Activated T-cell treated with anti-CD3 and anti-CD28 coated beads, Interleukin-2, amount 50 U/mL, for 4 hours (primary cell): ENCODE measurements at regions not wholly inside any gene's neighbourhood (a gene's known extent, or its start where the extent isn't known, plus 50 kb on each side); places are given as distances from the start of the nearest gene placed in this dataset.

Experiments
- ATAC-seq, 2 donors: fragments of 200-7000 bp; cut with Tn5 transposase; one replicate each; pipeline ENCODE4 v1.10.0; 2021
- DNase-seq: peaks from one replicate; pipeline ENCODE4 v3.0.0-alpha.2; 2020
- H3K27me3 Mint-ChIP-seq: one replicate; pipeline ENCODE4 v1.8.0; 2021; ENCODE audit warnings: low read depth, mixed read lengths
- H3K36me3 Mint-ChIP-seq: one replicate; pipeline ENCODE4 v1.8.0; 2022; ENCODE audit warnings: mixed read lengths; ENCODE audit not compliant: insufficient read depth
- H3K4me1 Mint-ChIP-seq: one replicate; pipeline ENCODE4 v1.8.0; 2021; ENCODE audit warnings: low read depth, mixed read lengths
- H3K4me3 Mint-ChIP-seq: one replicate; pipeline ENCODE4 v1.8.0; 2021; ENCODE audit warnings: mild to moderate bottlenecking, moderate library complexity, mixed read lengths
- H3K9me3 Mint-ChIP-seq: one replicate; pipeline ENCODE4 v1.8.0; 2021; ENCODE audit warnings: mixed read lengths

- DNase-seq: no peak
- H3K4me1 Mint-ChIP-seq: no peaks in the 10 kb centered on the region
- ATAC-seq: no peak
- H3K36me3 Mint-ChIP-seq: no peaks in the 10 kb centered on the region
- peaks cover 7% of the 10 kb centered on the region for H3K9me3 Mint-ChIP-seq
- no peak overlapping the region for H3K4me3 Mint-ChIP-seq
- no peaks in the 10 kb centered on the region for H3K27me3 Mint-ChIP-seq
These were observed 148.9 kb upstream of the VANGL1 start for GRCh38 chr1:115492880-115493279.

GRCh38 chr1:115492019-115492595 lies 149.7 kb upstream of the VANGL1 start:
- Mint-ChIP-seq H3K27me3 (no peaks in the 10 kb centered on the region), H3K9me3 (peaks cover 7% of the 10 kb centered on the region), H3K4me1 (no peaks in the 10 kb centered on the region), H3K36me3 (no peaks in the 10 kb centered on the region), H3K4me3 (no peak overlapping the region)
- ATAC-seq (no peak), DNase-seq (no peak)

GRCh38 chr1:115491298-115492018 lies 150.3 kb upstream of the VANGL1 start:
- Mint-ChIP-seq H3K27me3 (no peaks in the 10 kb centered on the region), H3K4me3 (no peak overlapping the region), H3K9me3 (peaks cover 7% of the 10 kb centered on the region), H3K4me1 (no peaks in the 10 kb centered on the region), H3K36me3 (no peaks in the 10 kb centered on the region)
- DNase-seq (no peak), ATAC-seq (no peak)

GRCh38 chr1:115479055-115479482 lies 141.0 kb upstream of the NGF start:
- DNase-seq (no peak), ATAC-seq (no peak)
- H3K36me3 Mint-ChIP-seq: no peaks in the 10 kb centered on the region
- no peak overlapping the region for H3K4me3 Mint-ChIP-seq
- no peaks in the 10 kb centered on the region for H3K4me1 Mint-ChIP-seq
- H3K9me3 Mint-ChIP-seq: no peaks in the 10 kb centered on the region
- peaks cover 4% of the 10 kb centered on the region for H3K27me3 Mint-ChIP-seq

GRCh38 chr1:115477071-115477470 lies 139.0 kb upstream of the NGF start:
- H3K4me1 Mint-ChIP-seq: no peaks in the 10 kb centered on the region
- H3K4me3 Mint-ChIP-seq: no peak overlapping the region
- H3K27me3 Mint-ChIP-seq: peaks cover 2% of the 10 kb centered on the region
- DNase-seq (no peak), ATAC-seq (no peak)
- H3K36me3 Mint-ChIP-seq: no peaks in the 10 kb centered on the region
- H3K9me3 Mint-ChIP-seq: no peaks in the 10 kb centered on the region

GRCh38 chr1:115476616-115477015 lies 138.6 kb upstream of the NGF start:
- H3K4me1 Mint-ChIP-seq: no peaks in the 10 kb centered on the region
- no peaks in the 10 kb centered on the region for H3K9me3 Mint-ChIP-seq
- no peak overlapping the region for H3K4me3 Mint-ChIP-seq
- H3K36me3 Mint-ChIP-seq: no peaks in the 10 kb centered on the region
- ATAC-seq: no peak
- peaks cover 2% of the 10 kb centered on the region for H3K27me3 Mint-ChIP-seq
- no peak for DNase-seq

- Mint-ChIP-seq H3K9me3 (no peaks in the 10 kb centered on the region), H3K27me3 (peaks cover 2% of the 10 kb centered on the region), H3K4me3 (no peak overlapping the region), H3K36me3 (no peaks in the 10 kb centered on the region), H3K4me1 (no peaks in the 10 kb centered on the region)
- DNase-seq (no peak), ATAC-seq (no peak)
These were observed 137.9 kb upstream of the NGF start for GRCh38 chr1:115475901-115476300.

- DNase-seq (no peak), ATAC-seq (no peak)
- Mint-ChIP-seq H3K4me1 (no peaks in the 10 kb centered on the region), H3K9me3 (no peaks in the 10 kb centered on the region), H3K27me3 (peaks cover 2% of the 10 kb centered on the region), H3K36me3 (no peaks in the 10 kb centered on the region), H3K4me3 (no peak overlapping the region)
These were observed 137.2 kb upstream of the NGF start for GRCh38 chr1:115475252-115475651.

GRCh38 chr1:115473986-115474565 lies 136.0 kb upstream of the NGF start:
- DNase-seq (no peak), ATAC-seq (no peak)
- no peaks in the 10 kb centered on the region for H3K36me3 Mint-ChIP-seq
- peaks cover 1% of the 10 kb centered on the region for H3K4me1 Mint-ChIP-seq
- no peak overlapping the region for H3K4me3 Mint-ChIP-seq
- peaks cover 2% of the 10 kb centered on the region for H3K27me3 Mint-ChIP-seq
- H3K9me3 Mint-ChIP-seq: no peaks in the 10 kb centered on the region

GRCh38 chr1:115469703-115470476 lies 131.8 kb upstream of the NGF start:
- DNase-seq (peak; percentile 9), ATAC-seq (peak in 1 of 2 donors; percentile 33)
- no peaks in the 10 kb centered on the region for H3K9me3 Mint-ChIP-seq
- no peaks in the 10 kb centered on the region for H3K36me3 Mint-ChIP-seq
- H3K4me3 Mint-ChIP-seq: no peak overlapping the region
- peaks cover 1% of the 10 kb centered on the region for H3K4me1 Mint-ChIP-seq
- H3K27me3 Mint-ChIP-seq: peaks cover 2% of the 10 kb centered on the region

- Mint-ChIP-seq H3K9me3 (no peaks in the 10 kb centered on the region), H3K36me3 (no peaks in the 10 kb centered on the region), H3K4me3 (no peak overlapping the region), H3K4me1 (peaks cover 1% of the 10 kb centered on the region), H3K27me3 (no peaks in the 10 kb centered on the region)
- ATAC-seq (no peak), DNase-seq (no peak)
These were observed 129.7 kb upstream of the NGF start for GRCh38 chr1:115467790-115468189.

GRCh38 chr1:115467196-115467595 lies 129.1 kb upstream of the NGF start:
- Mint-ChIP-seq H3K27me3 (no peaks in the 10 kb centered on the region), H3K4me1 (peaks cover 1% of the 10 kb centered on the region), H3K4me3 (no peak overlapping the region), H3K9me3 (no peaks in the 10 kb centered on the region), H3K36me3 (no peaks in the 10 kb centered on the region)
- ATAC-seq (no peak), DNase-seq (no peak)

GRCh38 chr1:115466433-115466832 lies 128.4 kb upstream of the NGF start:
- H3K36me3 Mint-ChIP-seq: no peaks in the 10 kb centered on the region
- peaks cover 1% of the 10 kb centered on the region for H3K4me1 Mint-ChIP-seq
- DNase-seq (no peak), ATAC-seq (no peak)
- H3K4me3 Mint-ChIP-seq: no peak overlapping the region
- H3K27me3 Mint-ChIP-seq: no peaks in the 10 kb centered on the region
- H3K9me3 Mint-ChIP-seq: no peaks in the 10 kb centered on the region

- Mint-ChIP-seq H3K9me3 (no peaks in the 10 kb centered on the region), H3K4me3 (no peak overlapping the region), H3K36me3 (no peaks in the 10 kb centered on the region), H3K4me1 (peaks cover 1% of the 10 kb centered on the region), H3K27me3 (no peaks in the 10 kb centered on the region)
- ATAC-seq: no peak
- no peak for DNase-seq
These were observed 127.8 kb upstream of the NGF start for GRCh38 chr1:115465802-115466363.
